ENCODE measurements at regions not wholly inside any gene's neighbourhood (a gene's known extent, or its start where the extent isn't known, plus 50 kb on each side); places are given as distances from the start of the nearest gene placed in this dataset.

GRCh38 chr4:153970169-153970568 is 181.3 kb upstream of the SFRP2 start:
- TF ChIP-seq CTCF (conservative IDR thresholded peaks at IDR 0.05; ENCODE audit: low read length) (no peak), EZH2phosphoT487 (IDR thresholded peaks at IDR 0.05; ENCODE audit: borderline replicate concordance, low read depth, low read length) (no peak)

Data from OCI-LY7 (cell line).